Stomach (tissue), 8 donors: ENCODE measurements at regions not wholly inside any gene's neighbourhood (a gene's known extent, or its start where the extent isn't known, plus 50 kb on each side); places are given as distances from the start of the nearest gene placed in this dataset.

Experiments used
- DNase-seq, 2 donors: peaks; one replicate each; pipeline versions ENCODE4 v3.0.0 to v3.0.0-alpha.2; 2013 to 2019
- H3K27ac ChIP-seq, 5 donors: fragments of 200-600 bp in 4 of 5; sonication (generic) in 4 of 5; one replicate each; pipeline ENCODE4 v1.5.1; 2013 to 2019; ENCODE audit warnings: mild to moderate bottlenecking in 1 of 5, moderate library complexity in 1 of 5
- H3K27me3 ChIP-seq, 3 donors: fragments of 200-600 bp; sonication (generic); one replicate each; pipeline ENCODE4 v1.5.1; 2017 to 2019; ENCODE audit warnings: mixed run types in 1 of 3
- H3K36me3 ChIP-seq, 4 donors: fragments of 200-600 bp; sonication (generic); 1 replicate in 3 of 4; 2 replicates in 1 of 4; pipeline ENCODE4 v1.5.1; 2016 to 2019
- H3K4me1 ChIP-seq, 4 donors: fragments of 200-600 bp; sonication (generic); one replicate each; pipeline ENCODE4 v1.5.1; 2016 to 2019
- H3K4me3 ChIP-seq, 4 donors: fragments of 200-600 bp; sonication (generic) in 3 of 4; one replicate each; pipeline ENCODE4 v1.5.1; 2016 to 2019; ENCODE audit warnings: mild to moderate bottlenecking in 1 of 4
- H3K9me3 ChIP-seq, 4 donors: fragments of 200-600 bp; sonication (generic); one replicate each; pipeline ENCODE4 v1.5.1; 2016 to 2019
- EP300 ChIP-seq: sonication (generic); formaldehyde crosslinking; IDR thresholded peaks from one replicate; pipeline ENCODE4 v1.6.1; 2017; ENCODE audit warnings: antibody characterized with exemption
- POLR2A ChIP-seq, 4 donors: fragments of 450-650 bp; IDR thresholded peaks; one replicate each; pipeline ENCODE4 v1.6.1; 2016; ENCODE audit warnings: antibody characterized with exemption in 4 of 4, control low read depth in 2 of 4, mild to moderate bottlenecking in 1 of 4, moderate library complexity in 1 of 4
- POLR2AphosphoS5 ChIP-seq, 3 donors: sonication (generic); formaldehyde crosslinking; IDR thresholded peaks; one replicate each; pipeline ENCODE4 v1.6.1; 2016; ENCODE audit warnings: antibody characterized with exemption in 3 of 3
- WGBS, 5 donors: extraction: QIAGEN DNeasy Blood & Tissue Kit in 3 of 5; methylation state at CpG; one replicate each; pipeline versions ENCODE4 v1.1.5 to v1.1.7; 2013 to 2018; 5-methylcytosine and 5-hydroxymethylcytosine counted together
- intact Hi-C: fragments of 100-400 bp; cut with DNase I; formaldehyde crosslinking; loops from one replicate; pipeline ENCODE4 v1.15.1; 2023; ENCODE audit warnings: low total_unique reads
- TF ChIP-seq, protein P1 (sequence below), 7 experiments: fragments of 450-650 bp in 4 of 7; fragments of 200-600 bp in 3 of 7; sonication (generic) in 3 of 7; IDR thresholded peaks; one replicate each; pipeline ENCODE4 v1.5.1; 2016 to 2019; ENCODE audit warnings: antibody characterized with exemption in 7 of 7, control low read depth in 2 of 7, mild to moderate bottlenecking in 1 of 7
- donor health status: healthy with polysubstance abuse.
- donor health status: Bipolar disorder and iron deficiency.
- donor health status: healthy.

DNA sequence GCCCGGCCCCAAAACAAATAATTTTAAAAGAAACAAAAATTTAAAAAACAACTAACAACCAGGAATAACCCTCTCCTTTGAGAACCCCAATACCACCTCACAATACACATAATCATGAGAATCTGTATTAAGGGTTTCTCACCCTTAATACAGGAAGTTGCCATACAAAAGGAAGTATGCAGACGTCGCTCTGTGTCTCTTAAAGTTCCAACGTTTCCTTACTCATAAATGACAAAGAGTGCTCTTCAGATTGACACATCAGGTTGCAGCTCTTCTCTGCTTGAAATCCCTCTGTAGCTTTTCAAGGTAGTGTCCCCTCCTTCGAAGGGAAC is 73.9 kb upstream of the IRF2 start:
- 52 to 72% (median 66%) methylated on average over 5 of the region's 5 CpGs for WGBS, 5 donors
- TF ChIP-seq POLR2AphosphoS5 (IDR thresholded peaks at IDR 0.05), result no peak
- no peak for TF ChIP-seq POLR2A (IDR thresholded peaks at IDR 0.05)
- no peak for TF ChIP-seq EP300
- TF ChIP-seq, protein P1, sequence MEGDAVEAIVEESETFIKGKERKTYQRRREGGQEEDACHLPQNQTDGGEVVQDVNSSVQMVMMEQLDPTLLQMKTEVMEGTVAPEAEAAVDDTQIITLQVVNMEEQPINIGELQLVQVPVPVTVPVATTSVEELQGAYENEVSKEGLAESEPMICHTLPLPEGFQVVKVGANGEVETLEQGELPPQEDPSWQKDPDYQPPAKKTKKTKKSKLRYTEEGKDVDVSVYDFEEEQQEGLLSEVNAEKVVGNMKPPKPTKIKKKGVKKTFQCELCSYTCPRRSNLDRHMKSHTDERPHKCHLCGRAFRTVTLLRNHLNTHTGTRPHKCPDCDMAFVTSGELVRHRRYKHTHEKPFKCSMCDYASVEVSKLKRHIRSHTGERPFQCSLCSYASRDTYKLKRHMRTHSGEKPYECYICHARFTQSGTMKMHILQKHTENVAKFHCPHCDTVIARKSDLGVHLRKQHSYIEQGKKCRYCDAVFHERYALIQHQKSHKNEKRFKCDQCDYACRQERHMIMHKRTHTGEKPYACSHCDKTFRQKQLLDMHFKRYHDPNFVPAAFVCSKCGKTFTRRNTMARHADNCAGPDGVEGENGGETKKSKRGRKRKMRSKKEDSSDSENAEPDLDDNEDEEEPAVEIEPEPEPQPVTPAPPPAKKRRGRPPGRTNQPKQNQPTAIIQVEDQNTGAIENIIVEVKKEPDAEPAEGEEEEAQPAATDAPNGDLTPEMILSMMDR (IDR thresholded peaks at IDR 0.05), result no peak
- Histone ChIP-seq H3K4me3 (no peak overlapping the region), H3K4me1 (no peaks in the 10 kb centered on the region), H3K36me3 (no peaks in the 10 kb centered on the region), H3K27me3 (peaks cover 0 to 10% (median 0%) of the 10 kb centered on the region in 3 donors), H3K9me3 (no peaks in the 10 kb centered on the region), H3K27ac (no peak overlapping the region)
- no peak for DNase-seq
- intact Hi-C loops, result no loop called here

DNA sequence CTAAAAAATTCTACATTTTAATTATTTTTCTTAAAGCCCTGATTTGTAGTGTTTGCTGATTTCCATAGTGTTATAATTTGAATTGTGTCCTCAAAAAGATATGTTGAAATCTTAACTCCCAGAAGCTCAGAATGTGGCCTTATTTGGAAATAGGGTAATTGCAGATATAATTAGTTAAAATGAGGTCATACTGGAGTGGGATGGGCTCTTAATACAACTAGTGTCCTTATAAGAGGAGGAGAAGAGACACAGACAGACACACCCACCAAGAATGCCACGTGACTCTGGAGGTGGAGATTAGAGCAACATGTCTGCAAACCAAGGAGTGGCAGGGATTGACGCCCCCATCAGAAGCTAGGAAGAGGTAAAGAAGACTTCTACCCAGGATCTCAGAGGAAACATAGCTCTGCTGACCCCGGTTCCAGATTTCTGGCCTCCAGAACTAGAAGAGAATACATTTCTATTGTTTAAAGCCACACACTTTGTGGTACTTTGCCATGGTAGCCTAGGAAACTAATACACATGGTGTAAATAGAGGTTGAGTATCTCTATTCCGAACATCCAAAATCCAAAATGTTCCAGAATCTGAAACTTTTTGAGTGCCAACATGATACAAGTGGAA is 70.5 kb upstream of the IRF2 start:
- H3K4me3 ChIP-seq, result no peak overlapping the region
- H3K27me3 ChIP-seq, result peaks cover 0 to 10% (median 0%) of the 10 kb centered on the region in 3 donors
- no peaks in the 10 kb centered on the region for H3K4me1 ChIP-seq
- H3K9me3 ChIP-seq, result no peaks in the 10 kb centered on the region
- TF ChIP-seq EP300, result no peak
- TF ChIP-seq, protein P1 (IDR thresholded peaks at IDR 0.05), result no peak
- TF ChIP-seq POLR2A (IDR thresholded peaks at IDR 0.05), result no peak
- TF ChIP-seq POLR2AphosphoS5 (IDR thresholded peaks at IDR 0.05), result no peak
- no peak for DNase-seq
- H3K36me3 ChIP-seq, result no peaks in the 10 kb centered on the region
- 65 to 70% (median 66%) methylated on average over 4 of the region's 4 CpGs for WGBS, 5 donors
- intact Hi-C loops, result loop anchor here (5.0 kb wide), 1 partner anchor 278 kb away; no protein-coding TSS in a partner anchor
- H3K27ac ChIP-seq, result no peak overlapping the region

DNA sequence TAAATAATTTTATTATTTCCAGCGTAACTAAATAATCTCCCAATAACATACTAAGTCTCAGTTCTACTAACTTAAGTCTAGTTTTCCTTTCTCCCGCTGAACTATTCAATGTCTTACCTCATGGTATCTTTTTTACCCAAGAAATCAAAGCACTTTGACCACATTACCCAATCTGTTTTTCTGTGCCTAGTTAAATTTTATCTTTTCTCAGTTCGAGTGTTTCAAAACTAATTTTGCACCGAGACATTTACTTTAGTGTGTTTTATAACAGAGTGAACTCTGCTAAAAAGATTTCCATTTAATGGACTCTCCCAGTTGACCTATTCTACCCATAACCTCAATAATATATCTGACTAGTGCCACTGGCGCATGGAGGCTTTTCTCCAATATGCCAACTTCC is 67.6 kb upstream of the IRF2 start:
- intact Hi-C loops, result loop anchor here (5.0 kb wide), 1 partner anchor 275 kb away; no protein-coding TSS in a partner anchor
- Histone ChIP-seq H3K9me3 (no peaks in the 10 kb centered on the region), H3K36me3 (no peaks in the 10 kb centered on the region), H3K4me3 (no peak overlapping the region), H3K4me1 (peaks cover 0 to 6% (median 2%) of the 10 kb centered on the region in 4 donors), H3K27me3 (no peaks in the 10 kb centered on the region), H3K27ac (no peak overlapping the region)
- 81 to 92% (median 86%) methylated on average over 5 of the region's 5 CpGs for WGBS, 5 donors
- DNase-seq, result no peak
- TF ChIP-seq EP300, result no peak

DNA sequence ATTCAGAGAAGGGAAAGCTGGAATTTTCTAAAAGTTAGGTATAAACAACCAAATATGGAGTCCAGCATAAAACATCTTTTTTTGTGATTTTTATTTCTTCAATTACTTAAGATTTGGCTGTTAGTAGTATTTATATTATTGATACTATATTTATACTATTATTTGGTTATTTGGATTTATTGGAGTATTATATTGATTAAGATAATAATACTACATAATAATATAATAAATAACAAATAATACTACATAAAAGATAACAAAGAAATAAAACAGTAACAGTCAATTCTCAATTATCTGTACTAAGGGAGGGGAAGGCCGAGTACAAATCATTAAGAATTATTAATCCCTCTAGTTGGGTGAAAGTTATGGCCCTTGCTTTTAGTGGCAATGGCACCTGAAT is 66.0 kb upstream of the IRF2 start:
- Histone ChIP-seq H3K4me3 (no peak overlapping the region), H3K4me1 (peaks cover 0 to 20% (median 14%) of the 10 kb centered on the region in 4 donors), H3K36me3 (no peaks in the 10 kb centered on the region), H3K9me3 (no peaks in the 10 kb centered on the region), H3K27me3 (no peaks in the 10 kb centered on the region), H3K27ac (no peak overlapping the region)
- no peak for DNase-seq
- intact Hi-C loops, result loop anchor here (5.0 kb wide), 1 partner anchor 273 kb away; no protein-coding TSS in a partner anchor
- no peak for TF ChIP-seq POLR2A (IDR thresholded peaks at IDR 0.05)
- no peak for TF ChIP-seq EP300
- TF ChIP-seq POLR2AphosphoS5 (IDR thresholded peaks at IDR 0.05), result no peak
- WGBS, 5 donors, result 85 to 100% (median 93%) methylated on average over 1 of the region's 1 CpG

DNA sequence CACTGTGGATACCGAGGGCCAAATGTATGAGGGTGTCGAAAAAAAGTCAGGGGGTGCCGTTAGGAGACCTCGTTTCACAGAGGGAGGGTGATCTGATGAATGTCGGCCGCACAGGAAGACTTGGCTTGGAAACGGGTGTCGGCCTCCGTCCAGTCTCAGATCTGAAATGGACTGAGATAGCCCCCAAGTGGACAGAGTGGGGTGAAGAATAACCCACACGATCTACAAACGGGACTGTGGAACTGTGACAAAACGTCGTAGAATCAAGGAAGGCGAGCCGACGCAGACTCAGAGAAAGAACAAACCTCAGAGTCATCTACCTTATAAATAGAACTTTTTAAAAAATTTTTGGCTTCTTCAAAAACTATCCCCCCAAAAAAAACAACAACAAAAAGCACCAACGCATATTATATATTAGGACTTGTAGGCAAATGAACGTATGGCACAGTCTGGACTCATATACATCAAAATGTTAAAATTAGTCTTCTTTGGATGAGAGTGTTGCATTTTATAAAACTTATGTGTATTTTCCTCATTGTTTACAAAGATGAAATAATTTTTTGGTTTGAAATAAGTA is 63.8 kb upstream of the IRF2 start:
- H3K27me3 ChIP-seq, result no peaks in the 10 kb centered on the region
- peak overlapping the region; percentile 95 to 99 (median 97) for H3K27ac ChIP-seq
- peak; percentile 91 to 96 for DNase-seq
- TF ChIP-seq POLR2AphosphoS5 (IDR thresholded peaks at IDR 0.05) (peak; percentile 34 to 81 (median 52)), POLR2A (IDR thresholded peaks at IDR 0.05) (no peak)
- TF ChIP-seq, protein P1 (IDR thresholded peaks at IDR 0.05), result peak in 5 of 7 experiments; percentile 42 to 87 (median 64)
- intact Hi-C loops, result no loop called here
- no peaks in the 10 kb centered on the region for H3K36me3 ChIP-seq
- no peaks in the 10 kb centered on the region for H3K9me3 ChIP-seq
- H3K4me3 ChIP-seq, result peak overlapping the region; percentile 49 to 64 (median 57)
- WGBS, 5 donors, result 2 to 4% (median 2%) methylated on average over 18 of the region's 18 CpGs
- H3K4me1 ChIP-seq, result peaks cover 0 to 40% (median 30%) of the 10 kb centered on the region in 4 donors
